ENCODE measurements at regions not wholly inside any gene's neighbourhood (a gene's known extent, or its start where the extent isn't known, plus 50 kb on each side); places are given as distances from the start of the nearest gene placed in this dataset.
"Not testable (repeated sequence)": the region's sequence is repeated elsewhere in the genome, so short reads cannot be mapped to it uniquely, and the experiment has no call there.

DNA sequence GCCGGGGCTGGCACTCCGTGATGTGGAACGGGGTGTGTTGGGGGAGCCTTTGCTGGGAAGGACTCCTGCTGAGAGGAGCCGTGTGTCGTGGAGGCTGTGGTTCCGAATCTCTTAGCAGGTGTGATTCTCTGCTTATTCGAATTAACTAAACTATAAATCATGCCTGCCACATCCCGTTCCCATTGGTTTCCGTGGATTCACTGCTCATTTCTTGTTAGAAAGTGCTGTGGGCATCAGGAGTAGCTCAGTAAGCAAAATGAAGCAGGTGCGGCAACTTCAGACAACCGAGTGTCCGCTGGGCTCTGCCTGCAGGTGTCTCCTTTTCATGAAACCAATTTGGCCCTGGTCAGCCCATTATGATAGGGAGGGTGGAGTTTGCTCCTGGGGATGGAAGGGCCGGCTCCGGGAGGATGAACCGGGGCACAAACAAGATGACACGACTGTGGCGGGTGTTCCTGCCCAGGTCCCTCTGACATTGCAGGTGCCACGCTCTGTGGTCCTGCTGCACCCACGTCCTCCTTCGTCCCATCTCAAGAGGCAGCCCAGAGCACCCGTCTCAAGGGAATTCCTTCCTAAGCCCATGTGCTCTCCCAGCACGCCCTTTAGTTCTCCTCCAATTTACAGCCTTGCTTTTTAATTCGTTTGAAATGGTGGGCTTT lies 251.7 kb downstream of the ADGRD1 start:
- TF ChIP-seq, protein P1, sequence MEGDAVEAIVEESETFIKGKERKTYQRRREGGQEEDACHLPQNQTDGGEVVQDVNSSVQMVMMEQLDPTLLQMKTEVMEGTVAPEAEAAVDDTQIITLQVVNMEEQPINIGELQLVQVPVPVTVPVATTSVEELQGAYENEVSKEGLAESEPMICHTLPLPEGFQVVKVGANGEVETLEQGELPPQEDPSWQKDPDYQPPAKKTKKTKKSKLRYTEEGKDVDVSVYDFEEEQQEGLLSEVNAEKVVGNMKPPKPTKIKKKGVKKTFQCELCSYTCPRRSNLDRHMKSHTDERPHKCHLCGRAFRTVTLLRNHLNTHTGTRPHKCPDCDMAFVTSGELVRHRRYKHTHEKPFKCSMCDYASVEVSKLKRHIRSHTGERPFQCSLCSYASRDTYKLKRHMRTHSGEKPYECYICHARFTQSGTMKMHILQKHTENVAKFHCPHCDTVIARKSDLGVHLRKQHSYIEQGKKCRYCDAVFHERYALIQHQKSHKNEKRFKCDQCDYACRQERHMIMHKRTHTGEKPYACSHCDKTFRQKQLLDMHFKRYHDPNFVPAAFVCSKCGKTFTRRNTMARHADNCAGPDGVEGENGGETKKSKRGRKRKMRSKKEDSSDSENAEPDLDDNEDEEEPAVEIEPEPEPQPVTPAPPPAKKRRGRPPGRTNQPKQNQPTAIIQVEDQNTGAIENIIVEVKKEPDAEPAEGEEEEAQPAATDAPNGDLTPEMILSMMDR (IDR thresholded peaks at IDR 0.05) = not testable (repeated sequence)
- not testable (repeated sequence) for TF ChIP-seq POLR2A (IDR thresholded peaks at IDR 0.05)
